Neural progenitor cell (in vitro differentiated cells): ENCODE measurements at regions not wholly inside any gene's neighbourhood (a gene's known extent, or its start where the extent isn't known, plus 50 kb on each side); places are given as distances from the start of the nearest gene placed in this dataset.

Source experiments
- EZH2 ChIP-seq: fragments of 200-600 bp; sonication (generic); IDR thresholded peaks from 2 replicates; pipeline ENCODE4 v1.6.1; 2017; ENCODE audit warnings: antibody characterized with exemption, mild to moderate bottlenecking, moderate library complexity
- TF ChIP-seq, protein P1 (sequence below): fragments of 200-600 bp; sonication (generic); IDR thresholded peaks from 2 replicates; pipeline ENCODE4 v1.5.1; 2017; ENCODE audit warnings: antibody characterized with exemption, mild to moderate bottlenecking

GRCh38 chr17:77400445-77400870, 259.7 kb downstream of the SEC14L1 start:
- TF ChIP-seq, protein P1, sequence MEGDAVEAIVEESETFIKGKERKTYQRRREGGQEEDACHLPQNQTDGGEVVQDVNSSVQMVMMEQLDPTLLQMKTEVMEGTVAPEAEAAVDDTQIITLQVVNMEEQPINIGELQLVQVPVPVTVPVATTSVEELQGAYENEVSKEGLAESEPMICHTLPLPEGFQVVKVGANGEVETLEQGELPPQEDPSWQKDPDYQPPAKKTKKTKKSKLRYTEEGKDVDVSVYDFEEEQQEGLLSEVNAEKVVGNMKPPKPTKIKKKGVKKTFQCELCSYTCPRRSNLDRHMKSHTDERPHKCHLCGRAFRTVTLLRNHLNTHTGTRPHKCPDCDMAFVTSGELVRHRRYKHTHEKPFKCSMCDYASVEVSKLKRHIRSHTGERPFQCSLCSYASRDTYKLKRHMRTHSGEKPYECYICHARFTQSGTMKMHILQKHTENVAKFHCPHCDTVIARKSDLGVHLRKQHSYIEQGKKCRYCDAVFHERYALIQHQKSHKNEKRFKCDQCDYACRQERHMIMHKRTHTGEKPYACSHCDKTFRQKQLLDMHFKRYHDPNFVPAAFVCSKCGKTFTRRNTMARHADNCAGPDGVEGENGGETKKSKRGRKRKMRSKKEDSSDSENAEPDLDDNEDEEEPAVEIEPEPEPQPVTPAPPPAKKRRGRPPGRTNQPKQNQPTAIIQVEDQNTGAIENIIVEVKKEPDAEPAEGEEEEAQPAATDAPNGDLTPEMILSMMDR, result peak; percentile 38
- TF ChIP-seq EZH2, result no peak
